GM18861 (cell line): ENCODE measurements at regions not wholly inside any gene's neighbourhood (a gene's known extent, or its start where the extent isn't known, plus 50 kb on each side); places are given as distances from the start of the nearest gene placed in this dataset.

Source experiments
- ATAC-seq: cut with Tn5 transposase; IDR thresholded peaks from one replicate; pipeline ENCODE4 v1.9.1; 2021; ENCODE audit not compliant: unreplicated experiment

DNA sequence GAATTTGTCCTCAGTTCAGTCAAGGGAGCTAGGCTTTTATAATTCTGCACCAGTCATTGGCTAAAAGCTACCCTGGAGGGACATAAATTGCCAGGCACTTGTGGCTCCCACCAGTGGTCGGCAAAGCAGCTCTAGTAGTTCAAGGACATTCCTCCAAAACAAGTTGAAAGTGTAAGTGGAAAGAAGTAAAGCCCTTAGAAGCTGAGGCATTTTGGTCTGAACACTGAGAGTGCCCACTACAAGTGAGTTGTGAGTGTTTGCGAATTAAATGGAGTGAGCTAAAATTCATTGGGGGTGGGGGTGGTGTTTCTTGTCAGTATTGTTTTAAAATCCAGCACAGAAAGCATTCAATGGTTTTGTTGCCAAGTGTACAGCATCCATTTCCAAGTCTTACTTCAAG lies 879.9 kb upstream of the CDH2 start:
- ATAC-seq = no peak

GRCh38 chr18:29041976-29042375 lies 865.0 kb upstream of the CDH2 start:
- ATAC-seq = no peak

GRCh38 chr18:29034113-29034856 lies 857.4 kb upstream of the CDH2 start:
- no peak for ATAC-seq

DNA sequence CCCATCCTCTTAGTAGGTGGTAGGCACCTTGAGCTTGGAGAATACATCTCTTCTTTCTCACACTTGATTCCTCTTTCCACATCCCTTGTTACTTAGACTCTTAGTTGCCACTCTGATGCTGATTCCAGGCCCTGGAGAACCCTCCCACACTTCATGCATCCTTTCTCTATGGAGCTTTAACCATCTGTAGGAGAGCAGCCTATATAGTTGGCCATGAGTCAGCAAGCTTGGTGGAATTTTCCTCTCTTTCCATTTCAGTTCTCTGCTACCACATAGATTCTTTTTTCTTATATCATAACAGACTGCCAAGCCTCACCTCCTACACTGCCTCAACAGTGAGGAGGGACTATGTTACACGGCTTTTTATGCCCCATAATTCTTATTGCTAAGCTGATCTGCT lies 851.6 kb upstream of the CDH2 start:
- ATAC-seq = no peak

GRCh38 chr18:29018976-29019375 lies 842.0 kb upstream of the CDH2 start:
- ATAC-seq = no peak

DNA sequence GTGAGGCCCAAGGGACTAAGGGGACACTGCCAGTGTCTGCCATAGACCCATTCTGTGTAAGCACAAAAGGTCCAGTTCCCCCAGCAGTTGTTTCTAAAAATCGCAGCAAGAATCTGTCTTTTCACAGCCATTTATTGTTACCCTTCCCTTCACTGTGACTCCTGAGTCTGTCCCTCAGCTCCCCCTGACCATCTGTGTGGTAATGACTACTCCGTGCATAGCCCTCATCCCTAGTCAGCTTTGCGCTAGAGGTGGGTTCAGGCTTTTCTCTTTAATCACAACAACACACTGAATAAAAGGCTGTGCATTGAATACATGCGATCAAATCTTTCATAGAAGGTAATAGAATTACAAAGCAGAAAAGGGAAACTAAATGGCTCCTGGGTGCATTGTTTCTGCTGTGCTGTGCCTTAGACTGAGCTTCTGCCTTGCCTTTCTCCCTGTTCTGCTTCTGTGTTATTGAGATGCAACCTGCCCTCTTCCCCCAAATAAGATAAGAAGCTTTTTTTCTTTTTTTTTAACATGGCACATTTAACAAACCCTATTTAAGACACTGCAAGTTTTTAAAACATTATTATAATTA lies 836.0 kb upstream of the CDH2 start:
- ATAC-seq = no peak

DNA sequence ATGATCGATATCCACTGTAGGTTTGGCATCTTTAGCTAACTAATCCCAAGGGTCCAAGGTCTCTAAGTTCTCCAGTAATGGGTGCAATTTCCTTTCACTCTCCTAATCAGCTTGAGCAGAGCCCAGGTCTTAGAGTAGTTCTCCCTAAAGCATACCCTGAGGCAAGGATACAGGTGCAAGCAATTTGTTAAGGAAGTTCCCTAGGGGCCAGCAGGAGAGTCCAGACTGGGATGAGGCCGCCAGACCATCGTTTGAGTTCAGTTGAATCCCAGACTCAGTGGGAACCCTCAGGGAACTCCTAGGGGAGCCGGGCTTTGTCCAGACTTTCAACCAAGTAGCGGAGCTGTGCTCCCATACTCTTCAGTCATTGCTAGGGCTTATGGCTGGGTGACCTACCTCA lies 835.4 kb upstream of the CDH2 start:
- ATAC-seq = no peak

GRCh38 chr18:29009250-29009803 lies 832.4 kb upstream of the CDH2 start:
- no peak for ATAC-seq

GRCh38 chr18:29008809-29009208 lies 831.9 kb upstream of the CDH2 start:
- no peak for ATAC-seq

- no peak for ATAC-seq
Observed at GRCh38 chr18:29007986-29008654, 831.2 kb upstream of the CDH2 start.

- ATAC-seq = no peak
Observed at GRCh38 chr18:29004921-29005320, 828.0 kb upstream of the CDH2 start.

DNA sequence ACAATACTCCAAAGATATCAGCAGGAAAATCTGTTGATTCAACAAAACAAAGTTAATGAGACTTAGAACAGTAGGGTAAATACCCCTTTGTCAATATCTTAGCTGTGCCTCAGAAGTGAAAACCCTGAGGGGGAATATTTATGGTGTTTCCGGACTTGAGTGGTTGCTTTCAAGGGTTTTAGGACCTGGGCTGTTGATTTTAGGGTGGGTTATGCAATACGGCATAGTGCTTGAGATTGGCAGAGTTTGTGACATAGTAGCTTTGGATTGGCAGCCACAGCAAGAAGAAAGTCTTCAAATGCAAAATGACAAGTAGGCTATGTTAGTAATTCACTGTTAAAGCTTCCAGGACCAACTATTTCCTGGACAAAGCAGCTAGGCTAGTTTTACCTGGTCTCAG lies 826.3 kb upstream of the CDH2 start:
- no peak for ATAC-seq

DNA sequence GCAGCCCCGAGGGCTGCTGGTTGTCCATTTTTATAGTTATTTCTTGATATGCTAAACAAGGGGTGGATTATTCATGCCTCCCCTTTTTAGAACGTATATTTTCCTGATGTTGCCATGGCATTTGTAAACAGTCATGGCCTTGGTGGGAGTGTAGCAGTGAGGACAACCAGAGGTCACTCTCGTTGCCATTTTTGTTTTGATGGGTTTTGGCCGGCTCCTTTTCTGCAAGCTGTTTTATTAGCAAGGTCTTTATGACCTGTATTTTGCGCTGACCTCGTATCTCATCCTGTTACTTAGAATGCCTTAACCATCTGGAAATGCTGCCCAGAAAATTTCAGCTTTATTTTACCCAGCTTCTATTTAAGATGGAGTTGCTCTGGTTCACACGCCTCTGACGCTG lies 825.8 kb upstream of the CDH2 start:
- no peak for ATAC-seq

DNA sequence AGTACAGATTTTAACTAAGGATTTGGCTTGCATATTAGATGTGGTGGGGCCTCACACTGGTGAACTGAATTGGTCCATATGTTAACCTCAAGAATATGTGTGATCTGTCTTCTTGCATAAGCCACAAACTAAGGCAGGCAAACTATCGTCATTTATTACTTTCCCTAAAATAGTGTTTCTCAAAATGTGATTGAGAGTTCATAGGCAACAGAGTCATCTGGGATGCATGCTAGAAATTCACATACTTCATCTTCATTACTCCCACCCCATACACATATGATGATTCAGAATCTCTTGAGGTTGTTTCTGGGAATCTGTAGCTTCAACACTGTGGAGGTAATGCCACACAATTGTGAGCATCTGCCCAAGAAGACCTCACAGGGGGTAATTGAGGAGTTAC lies 822.8 kb upstream of the CDH2 start:
- ATAC-seq = no peak

- no peak for ATAC-seq
Observed at GRCh38 chr18:28995319-28995718, 818.4 kb upstream of the CDH2 start.

DNA sequence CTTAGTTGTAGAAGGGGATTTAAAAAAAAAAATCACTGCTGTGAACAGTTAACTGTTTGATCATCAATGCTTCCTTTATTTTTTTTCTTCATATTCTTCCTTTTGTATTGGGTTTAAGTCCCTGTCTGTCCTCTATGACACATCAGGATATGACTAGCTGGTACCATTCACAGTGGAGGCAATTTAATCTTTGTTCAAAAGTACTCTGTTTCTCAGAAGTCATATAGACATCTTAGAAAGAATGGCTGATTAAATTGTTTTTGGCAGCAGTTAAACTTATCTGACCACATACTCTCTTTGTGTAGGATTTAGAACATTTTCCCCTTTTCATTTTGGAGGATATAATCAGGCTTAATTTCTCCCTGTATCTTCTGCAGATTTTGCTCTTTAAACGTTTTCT lies 807.8 kb upstream of the CDH2 start:
- ATAC-seq = no peak

DNA sequence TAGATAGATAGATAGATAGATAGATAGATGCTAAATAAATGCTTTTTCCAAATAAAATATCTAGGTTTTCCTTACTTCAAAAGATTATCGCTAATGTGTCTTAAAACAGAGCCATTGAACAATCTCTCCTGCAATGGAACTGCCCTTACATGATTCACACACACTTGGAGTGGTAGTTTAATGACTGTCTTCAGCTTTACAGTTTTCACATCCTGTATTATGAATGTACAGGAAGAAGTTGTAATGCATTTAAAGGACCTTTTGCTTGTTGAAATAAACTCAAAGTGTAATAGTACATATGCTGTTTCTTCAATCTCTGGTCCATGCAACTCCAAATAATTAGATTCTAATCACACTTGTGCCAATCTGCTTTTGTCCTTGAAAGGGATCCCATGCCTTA lies 797.6 kb upstream of the CDH2 start:
- ATAC-seq = no peak

GRCh38 chr18:28973324-28973723 lies 796.4 kb upstream of the CDH2 start:
- no peak for ATAC-seq

GRCh38 chr18:28972333-28972907 lies 795.5 kb upstream of the CDH2 start:
- ATAC-seq = no peak

DNA sequence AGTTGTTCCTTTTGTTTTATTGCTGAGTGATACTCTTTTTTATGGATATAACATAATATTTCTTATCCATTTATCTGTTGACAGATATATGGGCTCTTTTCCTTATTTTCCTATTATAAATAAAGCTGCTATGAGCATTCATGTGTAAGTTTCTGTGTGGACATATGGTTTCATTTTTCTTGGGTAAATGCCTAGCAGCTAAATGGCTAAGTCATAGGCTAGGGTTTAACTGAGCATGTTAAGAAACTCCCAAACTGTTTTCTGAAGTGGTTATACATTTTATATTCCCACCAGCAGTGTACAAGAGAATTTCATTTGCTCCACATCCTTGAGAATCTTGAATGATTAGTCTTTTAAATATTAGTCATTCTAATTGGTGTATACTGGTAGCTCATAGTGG lies 786.6 kb upstream of the CDH2 start:
- ATAC-seq = no peak

GRCh38 chr18:28961669-28962228 lies 784.8 kb upstream of the CDH2 start:
- ATAC-seq = no peak

DNA sequence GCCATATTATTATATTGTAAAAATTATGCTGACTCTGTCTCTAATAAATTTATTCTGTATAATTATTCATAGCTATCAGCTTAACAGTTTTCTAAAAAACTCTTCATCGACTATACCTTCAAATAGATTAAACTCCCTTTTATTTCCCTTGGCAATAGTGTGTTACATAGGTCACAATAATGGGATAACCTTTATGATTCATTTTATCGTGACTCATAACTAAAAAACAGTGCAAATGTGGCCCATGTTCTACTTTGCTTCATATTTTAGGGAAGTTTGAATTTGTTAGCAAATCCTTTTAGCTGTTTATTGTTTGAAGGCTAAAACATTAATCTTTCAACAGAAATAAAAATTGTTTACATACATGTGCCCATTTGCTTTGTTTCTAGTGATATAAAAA lies 783.2 kb upstream of the CDH2 start:
- ATAC-seq = no peak
